ENCODE measurements at regions not wholly inside any gene's neighbourhood (a gene's known extent, or its start where the extent isn't known, plus 50 kb on each side); places are given as distances from the start of the nearest gene placed in this dataset.
A peak's percentile ranks its signal among the peaks of the same experiment; 100 is the strongest.

GRCh38 chr2:16615687-16616615 is 49.7 kb downstream of the CYRIA start:
- TF ChIP-seq CTCF (IDR thresholded peaks at IDR 0.05), result no peak
- no peak for TF ChIP-seq POLR2A (IDR thresholded peaks at IDR 0.05)
- Histone ChIP-seq H3K27ac (peak overlapping the region in 1 of 4 donors; percentile 11), H3K4me3 (no peak overlapping the region), H3K27me3 (no peaks in the 10 kb centered on the region), H3K4me1 (peaks cover 6 to 56% (median 8%) of the 10 kb centered on the region in 3 donors), H3K9me3 (no peaks in the 10 kb centered on the region), H3K36me3 (peaks cover 0 to 17% (median 0%) of the 10 kb centered on the region in 3 donors)
- WGBS, 2 donors, result 89 to 90% methylated on average over 15 to 17 of the region's 21 CpGs
- intact Hi-C loops (cut with DNase I), result no loop called here
- DNase-seq, result no peak

- Histone ChIP-seq H3K4me3 (no peak overlapping the region), H3K4me1 (peaks cover 6 to 49% (median 8%) of the 10 kb centered on the region in 3 donors), H3K27me3 (no peaks in the 10 kb centered on the region), H3K36me3 (peaks cover 0 to 17% (median 0%) of the 10 kb centered on the region in 3 donors), H3K9me3 (no peaks in the 10 kb centered on the region), H3K27ac (no peak overlapping the region)
- WGBS, 2 donors, result 88 to 94% methylated on average over 3 of the region's 3 CpGs
- TF ChIP-seq POLR2A (IDR thresholded peaks at IDR 0.05), result no peak
- TF ChIP-seq CTCF (IDR thresholded peaks at IDR 0.05), result no peak
- no peak for DNase-seq
- intact Hi-C loops (cut with DNase I), result no loop called here
Measured at GRCh38 chr2:16615246-16615645, 50.4 kb downstream of the CYRIA start.

GRCh38 chr2:16614314-16614860 is 51.2 kb downstream of the CYRIA start:
- no peaks in the 10 kb centered on the region for H3K27me3 ChIP-seq
- WGBS, 2 donors, result 60 to 65% methylated on average over 8 to 10 of the region's 10 CpGs
- peaks cover 0 to 11% (median 0%) of the 10 kb centered on the region in 3 donors for H3K36me3 ChIP-seq
- no peak for DNase-seq
- TF ChIP-seq POLR2A (IDR thresholded peaks at IDR 0.05), result no peak
- no peak for TF ChIP-seq CTCF (IDR thresholded peaks at IDR 0.05)
- H3K4me1 ChIP-seq, result peaks cover 6 to 49% (median 8%) of the 10 kb centered on the region in 3 donors
- H3K4me3 ChIP-seq, result no peak overlapping the region
- H3K27ac ChIP-seq, result peak overlapping the region in 1 of 4 donors; percentile 22
- intact Hi-C loops (cut with DNase I), result loop anchor here (5.0 kb wide), 1 partner anchor 143 kb away; no protein-coding TSS in a partner anchor
- no peaks in the 10 kb centered on the region for H3K9me3 ChIP-seq

- H3K4me3 ChIP-seq, result no peak overlapping the region
- no peaks in the 10 kb centered on the region for H3K9me3 ChIP-seq
- peaks cover 6 to 54% (median 8%) of the 10 kb centered on the region in 3 donors for H3K4me1 ChIP-seq
- H3K36me3 ChIP-seq, result peaks cover 0 to 3% (median 0%) of the 10 kb centered on the region in 3 donors
- 33 to 34% methylated on average over 6 of the region's 6 CpGs for WGBS, 2 donors
- no peak overlapping the region for H3K27ac ChIP-seq
- intact Hi-C loops (cut with DNase I), result loop anchor here (5.0 kb wide), 1 partner anchor 144 kb away; no protein-coding TSS in a partner anchor
- peak; percentile 42 to 75 (median 56) for TF ChIP-seq CTCF (IDR thresholded peaks at IDR 0.05)
- TF ChIP-seq POLR2A (IDR thresholded peaks at IDR 0.05), result no peak
- DNase-seq, result no peak
- no peaks in the 10 kb centered on the region for H3K27me3 ChIP-seq
Measured at GRCh38 chr2:16613539-16614011, 52.1 kb downstream of the CYRIA start.

- no peaks in the 10 kb centered on the region for H3K27me3 ChIP-seq
- intact Hi-C loops (cut with DNase I), result loop anchor here (5.0 kb wide), 1 partner anchor 145 kb away; no protein-coding TSS in a partner anchor
- H3K36me3 ChIP-seq, result no peaks in the 10 kb centered on the region
- H3K4me1 ChIP-seq, result peaks cover 2 to 48% (median 6%) of the 10 kb centered on the region in 3 donors
- no peak for DNase-seq
- WGBS, 2 donors, result 95 to 97% methylated on average over 4 of the region's 4 CpGs
- H3K4me3 ChIP-seq, result no peak overlapping the region
- no peak overlapping the region for H3K27ac ChIP-seq
- TF ChIP-seq POLR2A (IDR thresholded peaks at IDR 0.05) (no peak), CTCF (IDR thresholded peaks at IDR 0.05) (no peak)
- no peaks in the 10 kb centered on the region for H3K9me3 ChIP-seq
Measured at GRCh38 chr2:16612490-16612889, 53.1 kb downstream of the CYRIA start.
